ENCODE measurements at regions not wholly inside any gene's neighbourhood (a gene's known extent, or its start where the extent isn't known, plus 50 kb on each side); places are given as distances from the start of the nearest gene placed in this dataset.

GRCh38 chr1:82587371-82587770, 786.6 kb downstream of the ADGRL2 start:
- TF ChIP-seq, protein P1, sequence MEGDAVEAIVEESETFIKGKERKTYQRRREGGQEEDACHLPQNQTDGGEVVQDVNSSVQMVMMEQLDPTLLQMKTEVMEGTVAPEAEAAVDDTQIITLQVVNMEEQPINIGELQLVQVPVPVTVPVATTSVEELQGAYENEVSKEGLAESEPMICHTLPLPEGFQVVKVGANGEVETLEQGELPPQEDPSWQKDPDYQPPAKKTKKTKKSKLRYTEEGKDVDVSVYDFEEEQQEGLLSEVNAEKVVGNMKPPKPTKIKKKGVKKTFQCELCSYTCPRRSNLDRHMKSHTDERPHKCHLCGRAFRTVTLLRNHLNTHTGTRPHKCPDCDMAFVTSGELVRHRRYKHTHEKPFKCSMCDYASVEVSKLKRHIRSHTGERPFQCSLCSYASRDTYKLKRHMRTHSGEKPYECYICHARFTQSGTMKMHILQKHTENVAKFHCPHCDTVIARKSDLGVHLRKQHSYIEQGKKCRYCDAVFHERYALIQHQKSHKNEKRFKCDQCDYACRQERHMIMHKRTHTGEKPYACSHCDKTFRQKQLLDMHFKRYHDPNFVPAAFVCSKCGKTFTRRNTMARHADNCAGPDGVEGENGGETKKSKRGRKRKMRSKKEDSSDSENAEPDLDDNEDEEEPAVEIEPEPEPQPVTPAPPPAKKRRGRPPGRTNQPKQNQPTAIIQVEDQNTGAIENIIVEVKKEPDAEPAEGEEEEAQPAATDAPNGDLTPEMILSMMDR (IDR thresholded peaks at IDR 0.05), result no peak
- TF ChIP-seq POLR2A (IDR thresholded peaks at IDR 0.05) (no peak), POLR2AphosphoS5 (IDR thresholded peaks at IDR 0.05) (no peak)
